ENCODE measurements at regions not wholly inside any gene's neighbourhood (a gene's known extent, or its start where the extent isn't known, plus 50 kb on each side); places are given as distances from the start of the nearest gene placed in this dataset.

DNA sequence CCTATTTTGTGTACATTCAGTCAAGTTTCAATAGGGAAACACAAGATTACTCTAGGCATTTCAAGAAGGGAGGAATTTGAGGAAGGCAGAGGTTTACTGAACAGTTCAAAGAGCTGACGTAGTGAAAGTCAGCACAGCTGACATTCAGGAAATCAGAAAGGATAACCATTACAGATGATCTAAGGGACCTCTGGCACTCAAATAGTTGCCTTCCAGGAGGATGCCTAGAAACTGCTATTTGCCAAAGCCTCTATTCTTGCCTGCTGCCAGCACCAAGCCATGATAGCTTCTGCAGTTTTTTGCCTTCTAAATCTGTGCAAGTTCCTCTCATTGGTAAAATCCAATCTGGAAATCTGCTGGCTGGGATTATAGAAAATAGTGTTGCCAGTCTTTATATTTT is 373.1 kb downstream of the CSNK1G3 start:
- no peaks in the 10 kb centered on the region for H3K36me3 ChIP-seq (ENCODE audit: control insufficient read depth in 2 of 2, insufficient read depth in 2 of 2, low read length in 1 of 2)
- no peak overlapping the region for H3K4me3 ChIP-seq (ENCODE audit: low read depth in 1 of 2, low read length in 2 of 2)
- whole genome bisulfite sequencing, 2 donors = 78 to 84% methylated on average over 1 of the region's 1 CpG
- no peaks in the 10 kb centered on the region for H3K4me1 ChIP-seq (ENCODE audit: control insufficient read depth in 2 of 2, insufficient read depth in 2 of 2, low read length in 1 of 2)
- no peak overlapping the region for H3K27ac ChIP-seq (ENCODE audit: low read depth in 2 of 2, low read length in 1 of 2)
- H3K9me3 ChIP-seq (ENCODE audit: control insufficient read depth in 2 of 2, insufficient read depth in 1 of 2, low read depth in 1 of 2, low read length in 1 of 2) = no peaks in the 10 kb centered on the region
- no peaks in the 10 kb centered on the region for H3K27me3 ChIP-seq (ENCODE audit: control insufficient read depth in 1 of 2, insufficient read depth in 2 of 2, low read length in 2 of 2)

DNA sequence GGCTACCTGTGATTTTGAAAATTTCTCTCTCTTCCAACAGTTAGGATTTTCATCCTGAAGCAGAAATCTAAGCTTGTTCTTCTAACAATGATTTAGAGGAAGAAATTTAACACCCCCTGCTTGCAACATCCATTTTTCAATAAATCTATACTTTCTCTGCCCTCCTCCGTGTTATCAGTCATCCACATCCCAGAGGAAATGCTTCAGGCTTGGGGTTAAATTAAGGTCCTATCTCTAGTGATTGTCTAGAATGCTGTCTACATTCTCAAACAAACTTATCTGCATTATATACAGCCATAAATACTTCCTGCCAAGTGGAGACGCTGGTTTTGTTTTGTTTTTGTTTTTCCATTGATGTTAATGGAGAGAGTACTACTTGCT is 371.0 kb downstream of the CSNK1G3 start:
- H3K36me3 ChIP-seq (ENCODE audit: control insufficient read depth in 2 of 2, insufficient read depth in 2 of 2, low read length in 1 of 2) = no peaks in the 10 kb centered on the region
- no peak overlapping the region for H3K4me3 ChIP-seq (ENCODE audit: low read depth in 1 of 2, low read length in 2 of 2)
- H3K4me1 ChIP-seq (ENCODE audit: control insufficient read depth in 2 of 2, insufficient read depth in 2 of 2, low read length in 1 of 2) = no peaks in the 10 kb centered on the region
- H3K27me3 ChIP-seq (ENCODE audit: control insufficient read depth in 1 of 2, insufficient read depth in 2 of 2, low read length in 2 of 2) = no peaks in the 10 kb centered on the region
- H3K9me3 ChIP-seq (ENCODE audit: control insufficient read depth in 2 of 2, insufficient read depth in 1 of 2, low read depth in 1 of 2, low read length in 1 of 2) = no peaks in the 10 kb centered on the region
- H3K27ac ChIP-seq (ENCODE audit: low read depth in 2 of 2, low read length in 1 of 2) = no peak overlapping the region
- WGBS, 2 donors = 30 to 40% methylated on average over 2 of the region's 2 CpGs

DNA sequence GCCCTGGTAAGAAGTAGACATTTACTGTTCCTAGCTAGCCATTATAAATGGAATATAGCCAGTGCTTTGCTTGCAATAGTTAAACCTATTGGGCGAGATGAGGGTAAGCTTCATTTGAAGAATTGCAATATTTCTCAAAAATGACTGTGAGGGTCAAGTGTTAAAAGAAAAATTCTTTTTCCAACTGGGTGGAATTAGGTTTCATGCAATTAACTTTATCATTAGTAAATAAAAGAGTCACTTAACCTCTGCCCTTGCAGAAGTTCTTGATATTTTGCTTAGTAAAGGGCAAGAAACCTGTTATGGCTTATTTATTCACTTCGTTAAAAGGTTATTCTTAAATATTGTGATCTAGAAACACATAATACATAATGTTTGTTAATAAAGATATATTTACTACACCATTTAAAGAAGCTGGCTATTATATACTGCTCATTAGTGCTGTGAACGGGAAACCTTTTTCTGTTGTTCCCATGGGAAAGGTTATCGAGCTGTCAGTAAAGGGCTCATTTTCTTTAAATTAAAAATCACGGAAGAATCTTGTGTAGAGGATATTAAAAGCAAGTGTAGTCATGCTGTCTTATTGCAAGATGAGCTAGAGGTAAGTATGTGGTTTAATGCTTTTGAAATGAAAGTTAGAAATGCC is 370.5 kb downstream of the CSNK1G3 start:
- Histone ChIP-seq H3K4me3 (ENCODE audit: low read depth in 1 of 2, low read length in 2 of 2) (no peak overlapping the region), H3K27ac (ENCODE audit: low read depth in 2 of 2, low read length in 1 of 2) (no peak overlapping the region), H3K4me1 (ENCODE audit: control insufficient read depth in 2 of 2, insufficient read depth in 2 of 2, low read length in 1 of 2) (no peaks in the 10 kb centered on the region), H3K27me3 (ENCODE audit: control insufficient read depth in 1 of 2, insufficient read depth in 2 of 2, low read length in 2 of 2) (no peaks in the 10 kb centered on the region), H3K9me3 (ENCODE audit: control insufficient read depth in 2 of 2, insufficient read depth in 1 of 2, low read depth in 1 of 2, low read length in 1 of 2) (no peaks in the 10 kb centered on the region), H3K36me3 (ENCODE audit: control insufficient read depth in 2 of 2, insufficient read depth in 2 of 2, low read length in 1 of 2) (no peaks in the 10 kb centered on the region)
- 65 to 73% methylated on average over 5 of the region's 5 CpGs for WGBS, 2 donors

GRCh38 chr5:123881759-123882244 is 369.8 kb downstream of the CSNK1G3 start:
- no peaks in the 10 kb centered on the region for H3K27me3 ChIP-seq (ENCODE audit: control insufficient read depth in 1 of 2, insufficient read depth in 2 of 2, low read length in 2 of 2)
- WGBS, 2 donors = 31 to 44% methylated on average over 6 of the region's 6 CpGs
- H3K4me3 ChIP-seq (ENCODE audit: low read depth in 1 of 2, low read length in 2 of 2) = no peak overlapping the region
- no peaks in the 10 kb centered on the region for H3K9me3 ChIP-seq (ENCODE audit: control insufficient read depth in 2 of 2, insufficient read depth in 1 of 2, low read depth in 1 of 2, low read length in 1 of 2)
- H3K4me1 ChIP-seq (ENCODE audit: control insufficient read depth in 2 of 2, insufficient read depth in 2 of 2, low read length in 1 of 2) = no peaks in the 10 kb centered on the region
- H3K27ac ChIP-seq (ENCODE audit: low read depth in 2 of 2, low read length in 1 of 2) = no peak overlapping the region
- no peaks in the 10 kb centered on the region for H3K36me3 ChIP-seq (ENCODE audit: control insufficient read depth in 2 of 2, insufficient read depth in 2 of 2, low read length in 1 of 2)

- H3K27ac ChIP-seq (ENCODE audit: low read depth in 2 of 2, low read length in 1 of 2) = no peak overlapping the region
- H3K27me3 ChIP-seq (ENCODE audit: control insufficient read depth in 1 of 2, insufficient read depth in 2 of 2, low read length in 2 of 2) = no peaks in the 10 kb centered on the region
- no peak overlapping the region for H3K4me3 ChIP-seq (ENCODE audit: low read depth in 1 of 2, low read length in 2 of 2)
- no peaks in the 10 kb centered on the region for H3K36me3 ChIP-seq (ENCODE audit: control insufficient read depth in 2 of 2, insufficient read depth in 2 of 2, low read length in 1 of 2)
- H3K4me1 ChIP-seq (ENCODE audit: control insufficient read depth in 2 of 2, insufficient read depth in 2 of 2, low read length in 1 of 2) = no peaks in the 10 kb centered on the region
- H3K9me3 ChIP-seq (ENCODE audit: control insufficient read depth in 2 of 2, insufficient read depth in 1 of 2, low read depth in 1 of 2, low read length in 1 of 2) = no peaks in the 10 kb centered on the region
Observed at GRCh38 chr5:123880875-123881274, 368.9 kb downstream of the CSNK1G3 start.

DNA sequence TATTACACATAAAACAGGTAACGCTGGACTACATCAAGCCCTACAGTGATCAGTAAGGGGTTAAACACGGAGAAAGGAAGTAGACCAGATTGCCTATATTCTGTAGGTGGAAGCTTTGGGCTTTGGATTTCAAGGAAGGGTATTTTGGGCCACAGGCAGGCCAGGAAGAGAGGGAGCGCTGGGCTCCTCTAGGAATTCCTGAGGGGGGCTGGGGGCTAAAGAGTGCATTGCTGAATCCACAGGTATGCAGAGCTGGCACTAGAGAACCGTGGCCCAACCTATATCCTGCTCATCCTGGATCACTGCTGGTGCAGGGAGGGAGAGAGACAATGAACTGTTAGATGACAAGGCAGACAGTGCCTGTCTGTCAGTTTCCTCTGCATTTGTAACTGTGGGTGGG is 367.1 kb downstream of the CSNK1G3 start:
- no peak overlapping the region for H3K27ac ChIP-seq (ENCODE audit: low read depth in 2 of 2, low read length in 1 of 2)
- H3K9me3 ChIP-seq (ENCODE audit: control insufficient read depth in 2 of 2, insufficient read depth in 1 of 2, low read depth in 1 of 2, low read length in 1 of 2) = no peaks in the 10 kb centered on the region
- H3K4me3 ChIP-seq (ENCODE audit: low read depth in 1 of 2, low read length in 2 of 2) = no peak overlapping the region
- no peaks in the 10 kb centered on the region for H3K36me3 ChIP-seq (ENCODE audit: control insufficient read depth in 2 of 2, insufficient read depth in 2 of 2, low read length in 1 of 2)
- H3K27me3 ChIP-seq (ENCODE audit: control insufficient read depth in 1 of 2, insufficient read depth in 2 of 2, low read length in 2 of 2) = no peaks in the 10 kb centered on the region
- 67 to 70% methylated on average over 4 of the region's 4 CpGs for WGBS, 2 donors
- H3K4me1 ChIP-seq (ENCODE audit: control insufficient read depth in 2 of 2, insufficient read depth in 2 of 2, low read length in 1 of 2) = no peaks in the 10 kb centered on the region

- Histone ChIP-seq H3K4me3 (ENCODE audit: low read depth in 1 of 2, low read length in 2 of 2) (no peak overlapping the region), H3K27ac (ENCODE audit: low read depth in 2 of 2, low read length in 1 of 2) (no peak overlapping the region), H3K27me3 (ENCODE audit: control insufficient read depth in 1 of 2, insufficient read depth in 2 of 2, low read length in 2 of 2) (no peaks in the 10 kb centered on the region), H3K4me1 (ENCODE audit: control insufficient read depth in 2 of 2, insufficient read depth in 2 of 2, low read length in 1 of 2) (peaks cover 0 to under 1% of the 10 kb centered on the region in 2 donors), H3K9me3 (ENCODE audit: control insufficient read depth in 2 of 2, insufficient read depth in 1 of 2, low read depth in 1 of 2, low read length in 1 of 2) (no peaks in the 10 kb centered on the region), H3K36me3 (ENCODE audit: control insufficient read depth in 2 of 2, insufficient read depth in 2 of 2, low read length in 1 of 2) (no peaks in the 10 kb centered on the region)
- 90 to 94% methylated on average over 4 of the region's 4 CpGs for WGBS, 2 donors
Observed at GRCh38 chr5:123876276-123876790, 364.4 kb downstream of the CSNK1G3 start.

GRCh38 chr5:123875561-123876275 is 363.7 kb downstream of the CSNK1G3 start:
- peaks cover 0 to 2% of the 10 kb centered on the region in 2 donors for H3K4me1 ChIP-seq (ENCODE audit: control insufficient read depth in 2 of 2, insufficient read depth in 2 of 2, low read length in 1 of 2)
- no peak overlapping the region for H3K4me3 ChIP-seq (ENCODE audit: low read depth in 1 of 2, low read length in 2 of 2)
- 39 to 53% methylated on average over 7 of the region's 7 CpGs for whole genome bisulfite sequencing, 2 donors
- no peak overlapping the region for H3K27ac ChIP-seq (ENCODE audit: low read depth in 2 of 2, low read length in 1 of 2)
- H3K36me3 ChIP-seq (ENCODE audit: control insufficient read depth in 2 of 2, insufficient read depth in 2 of 2, low read length in 1 of 2) = no peaks in the 10 kb centered on the region
- H3K27me3 ChIP-seq (ENCODE audit: control insufficient read depth in 1 of 2, insufficient read depth in 2 of 2, low read length in 2 of 2) = no peaks in the 10 kb centered on the region
- no peaks in the 10 kb centered on the region for H3K9me3 ChIP-seq (ENCODE audit: control insufficient read depth in 2 of 2, insufficient read depth in 1 of 2, low read depth in 1 of 2, low read length in 1 of 2)

DNA sequence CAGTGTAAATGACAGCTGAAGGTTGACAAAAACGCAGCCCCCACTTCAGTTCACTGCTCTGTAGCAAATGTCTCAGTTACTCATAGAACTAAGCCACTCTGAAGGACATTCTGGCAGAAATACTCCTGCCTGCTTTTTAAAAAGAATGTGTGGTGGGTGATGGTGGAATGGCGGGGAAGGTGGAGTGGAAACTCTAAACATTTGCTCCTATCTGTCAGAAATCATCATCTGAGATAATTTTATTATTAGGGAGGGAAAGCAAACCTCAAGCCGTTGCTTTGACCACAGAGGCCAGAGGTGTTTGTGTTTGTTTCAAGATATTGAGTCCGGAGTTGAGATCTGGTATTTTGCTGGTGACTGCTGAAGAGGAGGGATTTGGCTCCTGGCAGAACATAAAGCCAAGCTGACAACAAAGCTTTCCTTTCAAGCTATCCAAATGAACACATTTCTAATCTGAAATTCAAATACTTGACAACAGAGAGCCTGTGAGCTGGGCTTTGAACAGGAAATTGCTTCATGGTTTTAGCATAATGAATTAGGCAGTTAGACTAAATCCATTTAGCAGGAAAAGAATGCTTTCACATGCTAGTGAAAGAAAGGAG is 362.7 kb downstream of the CSNK1G3 start:
- 46 to 51% methylated on average over 4 of the region's 4 CpGs for WGBS, 2 donors

More for the DNA sequence above, 362.7 kb downstream of the CSNK1G3 start:
- Histone ChIP-seq H3K36me3 (ENCODE audit: control insufficient read depth in 2 of 2, insufficient read depth in 2 of 2, low read length in 1 of 2) (no peaks in the 10 kb centered on the region), H3K4me1 (ENCODE audit: control insufficient read depth in 2 of 2, insufficient read depth in 2 of 2, low read length in 1 of 2) (peaks cover 0 to 2% of the 10 kb centered on the region in 2 donors), H3K27ac (ENCODE audit: low read depth in 2 of 2, low read length in 1 of 2) (no peak overlapping the region), H3K9me3 (ENCODE audit: control insufficient read depth in 2 of 2, insufficient read depth in 1 of 2, low read depth in 1 of 2, low read length in 1 of 2) (no peaks in the 10 kb centered on the region), H3K4me3 (ENCODE audit: low read depth in 1 of 2, low read length in 2 of 2) (no peak overlapping the region), H3K27me3 (ENCODE audit: control insufficient read depth in 1 of 2, insufficient read depth in 2 of 2, low read length in 2 of 2) (no peaks in the 10 kb centered on the region)

Data from esophagus (tissue), 2 donors.